Stimulated activated naive CD4-positive, alpha-beta T cell treated with Interleukin-2 at 50 U/mL for 16 hours (primary cell): ENCODE measurements at regions not wholly inside any gene's neighbourhood (a gene's known extent, or its start where the extent isn't known, plus 50 kb on each side); places are given as distances from the start of the nearest gene placed in this dataset.

Experiments
- DNase-seq: peaks from one replicate; lab custom pipeline; 2025; lab: John Stamatoyannopoulos, UW

DNA sequence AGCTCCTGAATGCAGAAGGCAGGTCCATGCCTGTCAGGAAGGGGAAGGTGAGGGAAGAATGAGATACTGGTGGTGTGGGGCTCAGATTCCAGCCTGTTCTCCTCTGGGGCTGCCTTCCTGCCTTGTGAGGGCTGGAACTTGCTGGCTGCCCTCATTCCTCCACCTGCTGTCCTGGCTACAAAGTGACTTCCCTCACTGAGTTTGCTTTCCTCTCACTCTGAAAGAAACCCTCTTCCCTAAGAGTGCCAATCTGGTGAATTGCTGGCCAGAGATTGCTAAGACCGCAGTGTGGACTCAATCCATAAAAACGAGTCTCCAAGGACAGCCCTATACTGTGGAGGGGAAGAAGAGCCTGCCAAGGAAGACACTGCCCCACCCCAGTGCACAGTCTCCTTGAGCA is 664.4 kb upstream of the HS6ST1 start:
- no peak for DNase-seq

DNA sequence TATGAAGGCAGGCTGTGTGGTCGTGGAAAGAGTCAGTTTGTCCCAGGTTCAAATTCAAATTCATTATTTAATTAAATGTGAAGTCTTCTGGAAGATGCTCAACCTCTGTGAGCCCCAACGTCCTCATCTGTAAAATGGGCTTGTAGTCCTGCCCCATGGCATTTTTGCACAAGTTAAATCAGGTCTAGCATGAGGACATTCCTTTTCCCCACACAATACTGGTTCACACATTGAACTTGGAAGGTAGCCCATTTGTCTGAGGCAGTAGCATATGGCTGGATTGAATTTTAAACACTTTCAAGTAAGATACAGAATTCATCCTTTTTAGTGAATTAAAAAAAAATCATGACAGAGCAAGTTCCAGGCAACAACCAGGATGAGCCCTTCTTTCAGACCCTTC is 665.4 kb upstream of the HS6ST1 start:
- DNase-seq: no peak

DNA sequence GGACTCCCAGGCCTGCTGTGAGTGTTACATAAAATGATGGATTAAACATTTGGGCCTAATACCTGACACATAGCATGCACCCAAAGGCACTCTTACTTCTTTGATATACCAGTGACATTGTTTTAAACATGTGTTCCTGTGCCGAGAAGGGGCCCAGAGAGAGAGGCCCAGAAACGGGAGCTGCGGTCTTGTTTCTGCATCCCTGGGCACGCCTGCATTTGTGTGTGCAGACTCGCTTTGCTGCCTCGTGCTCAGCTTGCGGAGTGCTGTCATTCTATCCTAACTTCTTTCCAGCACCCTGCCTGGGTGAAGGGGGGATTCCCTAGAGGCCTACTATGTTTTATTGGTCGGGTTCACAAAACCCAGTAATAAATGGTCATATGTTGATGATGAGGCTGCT is 666.2 kb upstream of the HS6ST1 start:
- DNase-seq: no peak

DNA sequence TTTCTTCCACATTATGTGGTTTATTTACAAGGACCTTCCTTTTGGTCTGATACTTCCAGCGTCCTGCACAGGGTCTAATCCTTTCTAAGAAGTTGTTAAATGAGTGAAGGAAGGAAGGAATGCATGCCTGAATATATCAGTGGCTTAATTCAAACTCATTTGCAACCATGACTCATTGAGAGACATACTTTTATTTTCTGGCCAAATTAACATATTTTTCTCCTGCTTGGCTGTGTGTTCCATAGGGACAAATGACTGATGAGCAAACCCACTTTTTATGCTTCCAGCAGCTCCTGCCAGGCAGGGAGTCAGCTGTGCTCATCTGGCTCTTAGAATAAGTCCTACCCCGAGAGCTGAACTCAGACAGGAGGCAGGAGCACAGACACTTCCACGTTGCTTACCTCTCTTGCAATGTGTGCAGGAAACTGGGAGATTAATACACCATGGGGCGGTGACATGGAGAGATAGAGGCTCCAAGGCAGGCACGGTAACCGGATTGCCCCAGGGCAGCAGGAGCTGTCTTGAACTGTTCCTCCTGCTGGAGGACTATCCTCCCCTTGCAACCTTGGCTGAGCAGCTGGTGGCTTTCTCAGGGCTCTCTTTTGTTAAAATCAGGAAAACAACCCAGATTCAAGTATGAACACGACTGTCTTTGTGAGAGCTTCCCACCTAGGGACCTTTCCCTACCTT is 667.5 kb upstream of the HS6ST1 start:
- DNase-seq: no peak

DNA sequence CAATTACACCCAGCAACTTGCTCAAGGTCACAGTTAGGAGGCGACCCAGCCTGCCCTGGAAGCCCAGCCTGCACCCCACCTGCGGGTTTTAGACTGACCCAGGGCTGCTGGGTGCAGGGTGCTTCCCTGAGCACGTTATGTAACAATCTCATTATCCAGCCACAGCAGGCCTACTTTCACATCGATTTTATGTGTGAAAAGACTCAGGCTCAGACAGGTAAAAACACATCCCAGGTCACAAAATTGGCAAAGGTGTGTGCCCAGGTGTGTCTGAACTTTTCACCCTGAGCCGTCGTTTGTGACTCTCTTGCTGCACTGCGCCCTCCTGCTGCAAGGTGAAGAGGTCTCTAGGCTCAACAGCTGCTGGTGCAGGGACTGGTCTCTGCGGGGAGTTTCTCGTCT is 668.2 kb upstream of the HS6ST1 start:
- DNase-seq: no peak

DNA sequence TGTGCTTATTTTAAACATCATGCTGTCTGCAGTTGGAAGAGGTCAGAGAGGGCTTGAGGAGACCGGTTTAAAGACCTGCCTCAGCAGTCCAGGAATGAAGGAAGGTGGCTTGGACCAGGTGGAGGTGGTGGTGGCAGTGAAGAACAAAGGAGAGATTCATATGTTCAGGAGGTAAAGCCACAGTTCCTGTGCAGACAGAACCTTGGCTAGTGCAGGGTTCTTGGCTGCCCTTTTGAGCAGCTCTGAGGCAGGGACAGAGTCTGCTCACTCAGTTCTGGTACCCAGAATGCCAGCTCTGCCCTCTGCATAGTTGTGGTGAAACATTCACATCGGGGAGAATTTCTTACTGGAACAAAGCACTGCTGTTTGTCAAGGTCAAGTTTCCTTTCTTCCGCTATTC is 669.7 kb upstream of the HS6ST1 start:
- DNase-seq: no peak

DNA sequence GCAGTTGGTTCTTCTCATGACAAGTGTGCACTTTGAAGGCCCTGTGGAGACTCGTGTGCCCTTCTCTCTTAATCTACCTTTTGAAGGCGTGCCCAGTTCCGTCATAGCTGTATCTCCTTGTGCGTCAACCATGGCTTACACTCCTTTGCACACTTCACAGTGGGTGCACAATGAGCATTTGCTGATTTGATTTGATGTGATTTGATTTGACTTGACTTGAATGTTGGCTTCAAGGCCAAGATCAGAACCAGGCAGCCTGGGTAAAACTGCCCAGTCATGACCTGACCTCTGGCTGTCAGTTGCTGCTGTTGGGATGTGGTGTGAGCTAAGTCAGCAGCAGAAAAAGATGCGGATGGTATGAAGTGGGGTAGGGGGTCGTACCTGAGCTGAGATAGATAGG is 670.3 kb upstream of the HS6ST1 start:
- DNase-seq: no peak

DNA sequence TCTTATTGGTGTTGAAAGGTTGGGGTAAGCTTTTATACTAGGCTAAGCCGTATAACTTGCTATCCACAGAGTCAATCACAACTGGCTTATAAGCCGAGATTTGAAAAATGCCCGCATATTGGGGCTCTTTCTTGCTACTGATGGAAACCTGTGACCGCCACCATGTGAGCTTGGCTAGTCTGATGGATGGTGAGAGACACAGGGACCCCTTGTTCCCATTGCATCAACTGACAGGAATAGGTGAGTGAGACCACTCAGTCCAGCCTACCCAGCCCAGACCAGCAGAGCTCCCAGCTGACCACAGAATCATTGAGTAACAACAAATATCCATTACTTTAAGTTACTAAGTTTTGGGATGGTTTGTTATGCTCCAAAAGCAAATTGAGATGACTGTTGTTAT is 676.4 kb upstream of the HS6ST1 start:
- DNase-seq: no peak

DNA sequence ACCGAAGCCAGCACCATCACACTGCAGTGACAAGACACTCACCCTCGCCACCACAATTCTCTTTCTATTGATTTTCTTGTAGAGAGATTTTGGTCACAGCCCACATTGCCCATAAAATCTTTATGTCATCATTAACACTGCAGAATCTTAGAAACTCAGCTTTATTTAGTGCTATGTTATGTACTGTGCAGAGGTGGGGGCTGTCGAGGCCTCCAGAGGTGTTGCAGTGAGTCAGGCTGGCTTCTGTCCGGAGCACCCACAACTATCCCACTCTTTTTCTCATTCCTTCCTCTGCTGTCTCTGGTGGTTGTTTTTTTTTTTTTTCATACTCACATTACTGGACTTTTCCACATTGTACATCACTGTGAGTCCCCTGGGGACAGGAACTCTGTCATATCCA is 677.4 kb upstream of the HS6ST1 start:
- DNase-seq: no peak

DNA sequence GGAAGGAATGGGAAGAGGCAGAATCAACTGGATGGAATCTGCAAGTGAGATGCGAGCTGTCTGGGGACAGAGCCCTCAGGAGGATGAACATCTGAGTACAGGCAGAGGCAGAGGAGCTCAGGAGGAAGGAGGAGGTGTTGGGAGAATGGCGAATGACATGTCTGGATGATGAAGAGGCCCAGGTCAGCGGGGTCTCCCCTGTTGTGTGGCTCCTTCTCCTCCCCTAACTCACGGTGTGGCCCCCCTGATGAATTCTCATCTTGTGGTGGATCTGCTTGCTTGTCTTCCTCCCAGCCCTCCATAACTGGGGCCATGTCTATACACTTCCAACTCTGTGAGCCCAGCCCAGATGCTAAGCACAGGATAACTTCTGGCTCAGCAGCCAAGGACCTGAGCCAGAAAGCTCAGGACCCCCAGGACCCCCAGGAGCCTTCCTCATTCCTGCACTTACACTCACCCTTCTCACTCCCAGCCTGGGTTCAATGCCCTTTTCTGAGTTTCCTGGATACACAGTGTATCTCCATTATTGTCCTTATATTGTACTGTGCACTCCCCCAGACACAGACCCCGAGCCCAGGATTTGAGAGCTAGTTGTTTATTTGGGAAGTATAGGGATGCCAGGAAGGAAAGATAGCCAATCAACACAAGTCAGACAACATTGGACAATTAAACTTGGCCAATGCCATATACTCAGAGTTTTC is 678.6 kb upstream of the HS6ST1 start:
- no peak for DNase-seq

DNA sequence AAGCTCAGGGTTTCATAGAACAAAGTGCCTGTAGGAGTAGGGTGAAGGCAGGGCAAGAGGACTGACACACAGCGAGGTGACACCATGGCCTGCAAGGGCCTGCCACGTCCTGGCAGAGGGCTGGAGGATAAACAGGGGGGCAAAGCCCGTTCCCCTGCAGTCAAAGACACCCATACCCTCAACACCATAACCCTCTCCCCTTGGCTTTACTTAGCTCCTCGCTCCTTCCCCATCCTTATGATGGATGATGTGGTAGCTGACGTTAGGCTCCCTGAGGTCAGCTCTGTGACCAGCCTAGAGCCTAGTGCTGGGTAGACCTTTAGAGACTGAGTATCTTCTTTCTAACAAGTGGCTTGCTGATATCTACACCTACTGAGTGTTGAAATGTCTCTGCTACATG is 683.3 kb upstream of the HS6ST1 start:
- DNase-seq: no peak

DNA sequence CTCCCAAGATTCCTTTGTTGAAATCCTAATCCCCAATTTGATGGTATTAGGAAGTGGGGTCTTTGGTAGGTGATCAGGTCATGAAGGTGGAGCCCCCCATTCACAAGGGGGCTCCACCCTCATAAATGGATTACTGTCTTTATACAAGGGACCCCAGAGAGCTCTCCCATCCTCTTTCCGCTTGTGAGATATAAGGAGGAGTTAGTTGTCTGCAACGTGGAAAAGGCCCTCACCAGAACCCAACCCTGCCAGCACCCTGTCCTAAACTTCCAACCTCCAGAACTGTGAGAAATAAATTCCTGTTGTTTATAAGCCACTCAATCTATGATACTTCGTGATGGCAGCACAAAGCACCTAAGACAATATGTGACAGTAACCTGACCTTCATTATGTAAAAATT is 684.1 kb upstream of the HS6ST1 start:
- DNase-seq: no peak

DNA sequence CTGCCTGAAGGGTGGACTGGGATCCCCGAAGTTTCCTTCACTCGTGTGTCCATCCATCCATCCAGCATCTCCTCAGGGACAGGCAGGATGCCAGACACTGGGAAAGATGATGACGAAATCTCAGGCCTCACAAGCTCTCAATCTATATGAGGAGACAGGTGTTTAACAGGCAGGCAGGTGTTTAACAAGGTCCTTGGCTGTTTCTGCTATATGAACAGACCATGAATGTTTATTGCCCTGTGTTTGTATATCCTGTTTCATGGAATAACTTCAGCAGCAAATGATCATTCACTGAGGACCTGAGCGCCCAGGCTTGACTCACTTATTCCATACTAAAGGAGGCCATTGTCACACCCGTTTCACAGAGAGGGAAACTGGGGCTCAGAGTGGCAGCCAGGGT is 685.8 kb upstream of the HS6ST1 start:
- DNase-seq: no peak

DNA sequence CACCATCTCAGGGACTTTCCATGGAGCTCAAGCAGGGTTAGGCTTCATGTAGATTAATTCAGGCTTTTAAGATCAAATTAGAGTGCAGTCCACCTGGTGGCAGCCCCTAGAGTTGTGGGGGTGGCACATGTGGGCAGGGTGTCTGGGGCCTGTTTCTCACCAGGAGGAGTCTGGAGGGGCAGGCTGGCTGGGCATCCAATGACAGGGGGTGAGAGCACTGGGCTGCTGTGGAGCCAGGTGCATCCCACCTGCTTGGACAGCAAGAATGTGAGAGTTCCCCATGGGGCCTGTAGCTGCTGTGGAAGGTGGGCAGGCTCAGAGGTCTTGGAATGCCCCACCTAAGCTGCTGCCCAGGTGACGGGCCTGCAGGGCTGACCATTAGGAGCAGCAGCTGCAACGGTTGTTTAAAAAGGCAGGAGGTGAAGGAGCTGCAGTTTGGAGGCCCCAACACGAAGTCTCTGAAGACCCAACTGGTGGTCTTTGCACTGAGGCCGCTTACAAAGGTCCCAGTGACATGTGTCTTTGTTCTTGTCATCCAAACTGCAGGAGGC is 686.3 kb upstream of the HS6ST1 start:
- no peak for DNase-seq

DNA sequence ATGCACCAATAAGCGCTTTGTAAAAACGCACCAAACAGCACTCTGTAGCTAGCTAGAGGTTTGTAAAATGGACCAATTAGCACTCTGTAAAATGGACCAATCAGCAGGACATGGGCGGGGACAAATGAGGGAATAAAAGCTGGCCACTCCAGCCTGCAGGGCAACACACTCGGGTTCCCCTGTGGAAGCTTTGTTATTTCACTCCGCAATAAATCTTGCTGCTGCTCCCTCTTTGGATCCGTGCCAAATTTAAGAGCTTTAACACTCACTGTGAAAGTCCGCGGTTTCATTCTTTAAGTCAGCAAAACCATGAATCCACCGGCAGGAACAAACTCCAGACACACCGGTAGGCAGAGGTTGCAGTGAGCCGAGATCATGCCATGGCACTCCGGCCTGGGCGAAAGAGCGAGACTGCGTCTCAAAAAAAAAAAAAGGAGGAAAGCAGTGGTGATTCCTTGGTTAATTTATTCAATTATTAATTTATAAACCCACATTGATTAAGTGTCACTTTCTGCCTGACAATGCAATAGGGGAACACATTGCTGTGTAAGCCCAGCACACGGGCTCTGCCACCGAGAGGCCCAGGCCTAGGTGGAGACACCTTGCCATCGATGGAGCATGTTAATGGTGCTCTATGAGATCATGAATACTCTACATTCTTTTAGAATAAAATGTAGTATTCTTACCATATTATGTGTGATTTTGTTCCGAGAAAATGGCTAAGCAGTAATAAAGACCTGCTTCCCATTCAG is 687.6 kb upstream of the HS6ST1 start:
- no peak for DNase-seq

DNA sequence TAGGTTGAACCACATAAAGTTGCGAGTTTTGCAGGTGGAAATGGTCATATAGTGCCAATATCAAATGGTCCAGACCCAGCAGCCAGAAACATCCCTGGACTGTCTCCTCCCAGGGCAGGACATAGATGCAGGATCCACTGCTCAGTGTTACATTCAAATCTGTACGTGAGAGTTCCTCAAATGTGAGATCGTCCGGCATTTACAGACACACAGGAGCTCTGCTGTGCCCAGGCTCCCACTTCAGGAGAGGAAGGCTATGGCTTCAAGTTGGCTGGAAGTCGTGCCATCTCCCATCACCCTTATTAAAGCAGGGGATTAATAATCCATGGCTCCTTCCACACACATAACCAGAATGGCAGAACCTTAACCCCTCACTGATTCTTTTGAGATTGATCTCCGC is 688.2 kb upstream of the HS6ST1 start:
- no peak for DNase-seq

DNA sequence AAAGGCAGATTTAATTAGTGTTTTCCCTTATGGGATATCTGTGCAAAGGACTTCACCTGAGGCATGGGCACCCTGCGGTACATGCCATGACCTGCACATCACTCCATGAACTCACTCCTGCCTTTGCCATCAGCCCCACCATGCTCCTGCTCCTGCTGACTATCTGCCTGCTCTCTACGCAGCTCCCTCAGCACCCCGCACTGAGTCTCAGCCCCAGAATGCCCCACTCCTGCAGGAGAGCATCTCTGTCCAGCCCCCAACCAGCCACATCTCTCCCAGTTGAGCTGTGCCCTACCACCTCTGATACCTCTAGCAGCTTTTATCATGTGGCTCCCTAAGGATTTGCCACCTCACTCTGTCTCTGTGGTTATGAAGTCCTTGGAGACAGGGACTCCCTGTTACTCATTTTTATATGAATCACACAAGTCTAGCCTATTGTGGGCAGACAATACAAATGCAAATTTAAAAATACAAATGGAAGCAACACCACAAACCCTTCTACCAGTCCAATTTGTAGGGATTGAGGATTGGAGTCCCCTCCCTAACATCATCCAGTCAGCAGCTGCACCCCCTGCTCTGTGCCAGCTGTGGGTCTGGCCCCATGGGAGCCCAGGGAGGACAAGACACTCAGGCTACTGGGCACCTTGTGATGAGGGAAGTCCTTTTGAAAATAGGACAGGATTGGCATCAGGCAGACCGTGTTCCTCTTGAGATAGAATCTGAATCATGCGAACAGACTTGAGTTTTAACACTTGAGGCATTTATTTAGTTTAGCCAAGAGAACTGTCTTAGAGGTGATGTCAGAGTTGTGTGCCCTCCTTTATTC is 689.6 kb upstream of the HS6ST1 start:
- no peak for DNase-seq

DNA sequence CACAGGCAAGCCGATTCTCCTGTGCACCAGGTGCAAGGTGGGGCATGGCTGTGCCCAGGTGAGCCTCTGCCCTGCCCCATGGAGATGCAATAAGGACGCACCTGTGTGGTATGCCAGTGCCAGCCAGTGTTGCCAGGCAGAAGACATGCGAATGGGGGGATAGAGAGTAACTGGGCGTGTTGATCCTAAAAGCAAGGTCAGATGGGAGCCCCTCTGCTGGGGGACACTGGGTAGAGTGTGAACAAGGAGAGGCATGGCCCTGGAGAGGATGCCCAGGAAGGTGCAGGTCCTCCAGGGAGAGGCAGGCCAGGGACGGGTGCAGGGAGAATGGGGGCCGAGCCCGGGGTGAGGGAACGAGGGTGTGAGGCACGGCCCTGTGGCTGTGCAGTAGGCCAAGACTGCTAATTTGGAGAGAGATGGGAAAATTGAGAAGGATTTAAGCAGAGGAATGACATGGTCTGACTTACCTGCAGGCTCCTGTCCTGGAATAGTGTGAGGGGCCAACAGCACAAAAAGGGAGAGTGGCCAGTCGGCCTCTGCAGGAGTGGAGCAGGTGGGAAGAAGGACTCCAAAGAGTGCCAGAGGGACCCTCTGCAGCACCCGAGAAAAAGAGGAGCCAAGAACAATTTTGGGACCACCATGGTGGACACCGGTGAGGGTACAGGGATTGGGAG is 690.4 kb upstream of the HS6ST1 start:
- no peak for DNase-seq

DNA sequence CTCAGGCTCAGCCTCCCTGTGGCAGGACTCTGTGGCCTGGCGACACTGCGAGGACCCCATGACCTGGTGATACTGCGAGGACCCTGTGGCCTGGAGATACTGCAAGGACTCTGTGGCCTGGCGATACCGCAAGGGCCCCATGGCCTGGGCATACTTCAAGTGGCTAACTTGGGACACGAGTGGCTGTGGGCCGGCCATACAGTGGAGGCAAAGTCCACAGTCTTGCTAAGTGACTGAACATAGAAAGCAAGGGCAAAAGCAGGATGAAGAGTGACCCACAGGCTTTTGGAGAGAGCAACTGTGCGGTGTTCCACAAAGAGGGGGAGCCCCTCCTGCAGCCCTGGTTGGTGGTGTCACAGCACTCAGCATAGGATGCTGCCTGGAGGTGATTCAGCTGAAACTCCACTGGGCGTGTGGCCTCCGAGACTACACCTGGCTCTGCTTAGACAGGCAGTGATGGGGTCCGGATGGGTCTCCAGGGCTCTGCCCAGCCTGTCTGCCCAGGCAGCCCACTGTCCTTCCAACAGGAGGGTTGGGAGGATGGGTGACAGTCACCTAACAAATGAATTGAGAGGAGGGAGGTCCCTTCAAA is 691.0 kb upstream of the HS6ST1 start:
- no peak for DNase-seq

DNA sequence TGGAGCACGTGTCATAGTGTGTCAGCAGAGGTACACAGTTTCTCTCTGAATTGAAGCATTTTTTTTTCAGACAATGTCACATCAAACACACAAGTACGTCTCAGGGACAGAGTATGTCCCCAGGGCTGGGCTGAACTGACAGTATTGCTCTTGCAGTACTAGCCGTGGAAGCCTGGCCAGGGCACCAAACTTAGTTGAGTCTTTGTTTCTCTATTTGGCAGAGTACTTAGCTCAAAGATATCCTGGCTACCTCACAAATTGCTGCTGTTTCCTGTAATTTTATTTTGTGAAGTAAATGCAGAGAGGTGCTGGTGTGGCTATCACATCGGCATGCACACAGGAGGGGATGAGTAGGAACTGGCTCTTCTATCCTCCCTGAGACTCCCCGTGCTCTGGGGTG is 691.6 kb upstream of the HS6ST1 start:
- no peak for DNase-seq

DNA sequence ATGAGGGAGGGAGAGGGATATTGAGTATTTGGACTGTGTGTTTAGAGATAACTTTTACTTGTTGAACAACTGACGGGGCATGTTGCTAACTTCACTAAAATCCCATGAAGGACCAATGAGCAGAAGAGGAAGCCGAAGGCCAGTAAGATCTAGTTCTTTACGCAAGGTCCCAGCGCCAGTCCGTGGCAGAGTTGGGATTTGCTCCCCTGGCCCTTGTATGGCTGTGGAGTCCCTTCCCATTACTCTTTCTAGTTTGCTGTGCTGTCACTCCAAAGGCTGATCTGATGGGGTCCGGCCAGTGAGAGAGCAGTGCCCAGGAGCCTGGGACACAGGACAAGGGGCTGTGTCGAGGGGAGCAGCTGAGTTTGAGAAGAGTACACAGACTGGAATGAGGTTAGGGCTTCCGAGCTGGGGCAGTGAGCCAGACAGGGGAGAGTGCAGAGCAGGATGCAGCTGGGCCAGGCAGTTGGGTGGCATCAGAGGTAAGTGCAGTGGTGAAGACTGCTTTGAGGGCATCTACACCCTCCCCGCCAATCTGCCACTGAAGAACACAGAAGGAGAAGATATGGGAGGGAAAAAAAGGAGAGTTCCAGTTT is 692.9 kb upstream of the HS6ST1 start:
- DNase-seq: no peak
